HEK293T (cell line): ENCODE measurements at regions not wholly inside any gene's neighbourhood (a gene's known extent, or its start where the extent isn't known, plus 50 kb on each side); places are given as distances from the start of the nearest gene placed in this dataset.

ENCODE experiments used
- ARNT ChIP-seq: fragments of 450-650 bp; IDR thresholded peaks from 2 replicates; pipeline ENCODE4 v1.6.1; 2017; ENCODE audit warnings: mild to moderate bottlenecking
- BHLHE40 ChIP-seq: fragments of 450-650 bp; IDR thresholded peaks from 2 replicates; pipeline ENCODE4 v1.6.1; 2016; ENCODE audit warnings: mild to moderate bottlenecking, moderate library complexity, borderline replicate concordance
- ELF4 ChIP-seq: fragments of 450-650 bp; IDR thresholded peaks from 2 replicates; pipeline ENCODE4 v1.6.1; 2017; ENCODE audit warnings: antibody characterized with exemption
- FOXA1 ChIP-seq: fragments of 450-650 bp; IDR thresholded peaks from 2 replicates; pipeline ENCODE4 v1.6.1; 2016; ENCODE audit warnings: mild to moderate bottlenecking
- FOXK2 ChIP-seq: fragments of 450-650 bp; IDR thresholded peaks from 2 replicates; pipeline ENCODE4 v1.6.1; 2016; ENCODE audit warnings: mild to moderate bottlenecking
- FOXM1 ChIP-seq: fragments of 450-650 bp; IDR thresholded peaks from 2 replicates; pipeline ENCODE4 v1.6.1; 2017; ENCODE audit warnings: mild to moderate bottlenecking, borderline replicate concordance
- HDGF ChIP-seq: fragments of 450-650 bp; IDR thresholded peaks from 2 replicates; pipeline ENCODE4 v1.6.1; 2017; ENCODE audit warnings: antibody characterized with exemption, borderline replicate concordance
- LEF1 ChIP-seq: fragments of 450-650 bp; IDR thresholded peaks from 2 replicates; pipeline ENCODE4 v1.6.1; 2017; ENCODE audit warnings: mild to moderate bottlenecking, borderline replicate concordance
- NFRKB ChIP-seq: fragments of 450-650 bp; IDR thresholded peaks from 2 replicates; pipeline ENCODE4 v1.6.1; 2016; ENCODE audit warnings: mild to moderate bottlenecking, moderate library complexity
- SP1 ChIP-seq: fragments of 450-650 bp; IDR thresholded peaks from 2 replicates; pipeline ENCODE4 v1.6.1; 2017
- SUZ12 ChIP-seq: fragments of 450-650 bp; IDR thresholded peaks from 2 replicates; pipeline ENCODE4 v1.6.1; 2016; ENCODE audit warnings: mild to moderate bottlenecking
- TARDBP ChIP-seq: fragments of 450-650 bp; IDR thresholded peaks from 2 replicates; pipeline ENCODE4 v1.6.1; 2016
- ZNF384 ChIP-seq: fragments of 450-650 bp; IDR thresholded peaks from 2 replicates; pipeline ENCODE4 v1.6.1; 2016
- TF ChIP-seq, protein P1 (sequence below): fragments of 450-650 bp; IDR thresholded peaks from 2 replicates; pipeline ENCODE4 v1.6.1; 2016

DNA sequence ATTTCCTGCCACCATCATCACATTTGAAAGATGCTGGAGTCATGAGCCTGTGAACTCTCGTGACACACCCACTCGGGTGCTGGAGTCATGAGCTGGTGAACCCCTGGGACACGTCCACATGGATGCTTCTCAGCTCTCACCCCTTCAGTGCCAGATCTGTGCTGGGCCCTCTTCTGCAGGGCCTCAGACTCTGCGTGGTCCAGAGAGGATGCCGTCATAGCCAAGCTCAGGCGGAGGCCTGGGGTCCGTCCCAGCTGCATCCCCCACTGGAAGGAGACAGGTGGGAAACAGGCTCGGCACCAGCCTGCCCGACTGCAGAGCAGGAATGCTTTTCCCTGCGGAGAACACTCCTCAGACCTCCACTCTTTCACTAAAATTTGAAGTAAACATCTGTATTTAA is 156.5 kb upstream of the PPP2R2D start:
- TF ChIP-seq TARDBP (no peak), ELF4 (no peak), SP1 (no peak), SUZ12 (no peak), ARNT (no peak), HDGF (no peak), FOXA1 (no peak), BHLHE40 (no peak), FOXK2 (no peak), FOXM1 (no peak), ZNF384 (no peak), LEF1 (no peak), NFRKB (no peak)
- TF ChIP-seq, protein P1, sequence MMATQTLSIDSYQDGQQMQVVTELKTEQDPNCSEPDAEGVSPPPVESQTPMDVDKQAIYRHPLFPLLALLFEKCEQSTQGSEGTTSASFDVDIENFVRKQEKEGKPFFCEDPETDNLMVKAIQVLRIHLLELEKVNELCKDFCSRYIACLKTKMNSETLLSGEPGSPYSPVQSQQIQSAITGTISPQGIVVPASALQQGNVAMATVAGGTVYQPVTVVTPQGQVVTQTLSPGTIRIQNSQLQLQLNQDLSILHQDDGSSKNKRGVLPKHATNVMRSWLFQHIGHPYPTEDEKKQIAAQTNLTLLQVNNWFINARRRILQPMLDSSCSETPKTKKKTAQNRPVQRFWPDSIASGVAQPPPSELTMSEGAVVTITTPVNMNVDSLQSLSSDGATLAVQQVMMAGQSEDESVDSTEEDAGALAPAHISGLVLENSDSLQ = no peak
